Mesenchymal stem cell (in vitro differentiated cells and primary cell): ENCODE measurements at regions not wholly inside any gene's neighbourhood (a gene's known extent, or its start where the extent isn't known, plus 50 kb on each side); places are given as distances from the start of the nearest gene placed in this dataset.
A peak's percentile ranks its signal among the peaks of the same experiment; 100 is the strongest.

Source experiments
- DNase-seq: peaks from one replicate; pipeline ENCODE4 v3.0.0-alpha.2; 2013
- H2AFZ ChIP-seq: one replicate; pipeline ENCODE4 v1.6.1; 2013; ENCODE audit warnings: low read depth, mild to moderate bottlenecking, control low read depth, inconsistent platforms, low read length, moderate library complexity
- H2AK5ac ChIP-seq: 2 replicates; pipeline ENCODE4 v1.6.1; 2013; ENCODE audit warnings: low read length, moderate library complexity, mild to moderate bottlenecking, inconsistent platforms; ENCODE audit not compliant: severe bottlenecking
- H2BK120ac ChIP-seq: one replicate; pipeline ENCODE4 v1.6.1; 2013; ENCODE audit warnings: low read depth, mild to moderate bottlenecking, inconsistent platforms, low read length, moderate library complexity
- H2BK12ac ChIP-seq, 2 experiments: one replicate each; pipeline ENCODE4 v1.6.1; 2013; ENCODE audit warnings: inconsistent platforms in 2 of 2, low read length in 2 of 2, mild to moderate bottlenecking in 2 of 2, moderate library complexity in 2 of 2, control low read depth in 1 of 2
- H2BK15ac ChIP-seq: one replicate; pipeline ENCODE4 v1.6.1; 2013; ENCODE audit warnings: mild to moderate bottlenecking, low read depth, inconsistent platforms; ENCODE audit not compliant: poor library complexity, severe bottlenecking
- H2BK5ac ChIP-seq: 2 replicates; pipeline ENCODE4 v1.6.1; 2013; ENCODE audit warnings: low read depth, mild to moderate bottlenecking, low read length, control low read depth, inconsistent platforms; ENCODE audit not compliant: poor library complexity, severe bottlenecking
- H3K14ac ChIP-seq, 2 experiments: one replicate each; pipeline ENCODE4 v1.6.1; 2013; ENCODE audit warnings: inconsistent platforms in 2 of 2, low read length in 2 of 2, control low read depth in 1 of 2, mild to moderate bottlenecking in 1 of 2, moderate library complexity in 1 of 2
- H3K18ac ChIP-seq, 2 experiments: one replicate each; pipeline ENCODE4 v1.6.1; 2013; ENCODE audit warnings: inconsistent platforms in 2 of 2, low read length in 2 of 2, control low read depth in 1 of 2, low read depth in 1 of 2, mild to moderate bottlenecking in 1 of 2
- H3K23ac ChIP-seq, 2 experiments: one replicate each; pipeline ENCODE4 v1.6.1; 2013; ENCODE audit warnings: inconsistent platforms in 2 of 2, low read length in 2 of 2, mild to moderate bottlenecking in 2 of 2, moderate library complexity in 2 of 2, control low read depth in 1 of 2
- H3K27ac ChIP-seq: 2 replicates; pipeline ENCODE4 v1.5.1; 2013; ENCODE audit warnings: mild to moderate bottlenecking, moderate library complexity, low read length, control low read depth, inconsistent platforms; ENCODE audit not compliant: poor library complexity, severe bottlenecking
- H3K27me3 ChIP-seq, 2 experiments: 2 replicates each; pipeline versions ENCODE4 v1.6.1 to v1.7.0; 2013; ENCODE audit warnings: low read length in 2 of 2, mild to moderate bottlenecking in 2 of 2, moderate library complexity in 2 of 2, control low read depth in 1 of 2, inconsistent platforms in 1 of 2; ENCODE audit not compliant: control insufficient read depth in 1 of 2, insufficient read depth in 1 of 2
- H3K36me3 ChIP-seq, 2 experiments: 2 replicates each; pipeline versions ENCODE4 v1.6.1 to v1.7.0; 2013; ENCODE audit warnings: low read length in 2 of 2, control low read depth in 1 of 2, inconsistent platforms in 1 of 2, low read depth in 1 of 2, mild to moderate bottlenecking in 1 of 2; ENCODE audit not compliant: insufficient read depth in 2 of 2, control insufficient read depth in 1 of 2
- H3K4ac ChIP-seq, 2 experiments: one replicate each; pipeline ENCODE4 v1.6.1; 2013; ENCODE audit warnings: inconsistent platforms in 2 of 2, low read length in 2 of 2, mild to moderate bottlenecking in 2 of 2, moderate library complexity in 2 of 2, control low read depth in 1 of 2, low read depth in 1 of 2
- H3K4me1 ChIP-seq: 2 replicates; pipeline ENCODE4 v1.6.1; 2013; ENCODE audit warnings: low read depth, low read length, control low read depth; ENCODE audit not compliant: control insufficient read depth, insufficient read depth
- H3K4me2 ChIP-seq: 2 replicates; pipeline ENCODE4 v1.6.1; 2013; ENCODE audit warnings: low read length, mild to moderate bottlenecking, inconsistent platforms; ENCODE audit not compliant: poor library complexity, severe bottlenecking
- H3K4me3 ChIP-seq, 2 experiments: 2 replicates each; pipeline versions ENCODE4 v1.5.1 to v1.7.0; 2013; ENCODE audit warnings: low read length in 2 of 2, mild to moderate bottlenecking in 2 of 2, control low read depth in 1 of 2, low read depth in 1 of 2; ENCODE audit not compliant: insufficient read depth in 1 of 2
- H3K79me1 ChIP-seq: replicated peaks from 2 replicates; pipeline ENCODE4 v1.6.1; 2013; ENCODE audit warnings: mild to moderate bottlenecking, control low read depth, low read length, inconsistent platforms; ENCODE audit not compliant: poor library complexity, severe bottlenecking
- H3K9ac ChIP-seq: 2 replicates; pipeline ENCODE4 v1.7.0; 2013; ENCODE audit warnings: mild to moderate bottlenecking, low read length, moderate library complexity
- H3K9me3 ChIP-seq: 2 replicates; pipeline ENCODE4 v1.7.0; 2013; ENCODE audit warnings: mild to moderate bottlenecking, low read length; ENCODE audit not compliant: control insufficient read depth
- H4K8ac ChIP-seq: one replicate; pipeline ENCODE4 v1.6.1; 2013; ENCODE audit warnings: inconsistent platforms, mild to moderate bottlenecking, low read length, moderate library complexity
- H4K91ac ChIP-seq: one replicate; pipeline ENCODE4 v1.6.1; 2013; ENCODE audit warnings: mild to moderate bottlenecking, low read length, inconsistent platforms
- WGBS: methylation state at CpG from one replicate; pipeline ENCODE4 v1.1.7; 2013; ENCODE audit warnings: mixed read lengths; 5-methylcytosine and 5-hydroxymethylcytosine counted together

- Histone ChIP-seq H3K4ac (no peak overlapping the region), H3K23ac (no peak overlapping the region), H3K9me3 (no peaks in the 10 kb centered on the region), H3K27ac (no peak overlapping the region), H3K4me2 (no peak overlapping the region), H2BK15ac (no peak overlapping the region), H3K9ac (no peak overlapping the region), H2BK120ac (no peak overlapping the region), H3K4me1 (no peaks in the 10 kb centered on the region), H2AFZ (no peak overlapping the region), H3K4me3 (no peak overlapping the region), H3K18ac (no peak overlapping the region), H3K14ac (no peak overlapping the region), H4K8ac (no peak overlapping the region), H2BK5ac (no peak overlapping the region), H2BK12ac (no peak overlapping the region), H2AK5ac (no peak overlapping the region), H3K27me3 (no peaks in the 10 kb centered on the region), H3K79me1 (no peaks in the 10 kb centered on the region), H3K36me3 (no peaks in the 10 kb centered on the region), H4K91ac (no peak overlapping the region)
- 100% methylated on average over 1 of the region's 4 CpGs for WGBS
- DNase-seq = no peak
Observed at GRCh38 chr6:18613319-18613925, 226.3 kb downstream of the RNF144B start.

- Histone ChIP-seq H3K4ac (no peak overlapping the region), H3K27me3 (no peaks in the 10 kb centered on the region), H3K9me3 (no peaks in the 10 kb centered on the region), H3K79me1 (no peaks in the 10 kb centered on the region), H2BK120ac (no peak overlapping the region), H3K4me2 (no peak overlapping the region), H2AFZ (no peak overlapping the region), H3K27ac (no peak overlapping the region), H3K23ac (no peak overlapping the region), H4K8ac (no peak overlapping the region), H2BK15ac (no peak overlapping the region), H3K14ac (no peak overlapping the region), H3K4me3 (no peak overlapping the region), H4K91ac (no peak overlapping the region), H2AK5ac (no peak overlapping the region), H2BK5ac (no peak overlapping the region), H3K9ac (no peak overlapping the region), H3K36me3 (no peaks in the 10 kb centered on the region), H2BK12ac (no peak overlapping the region), H3K4me1 (no peaks in the 10 kb centered on the region), H3K18ac (no peak overlapping the region)
- WGBS = 85% methylated on average over 2 of the region's 3 CpGs
- no peak for DNase-seq
Observed at GRCh38 chr6:18629571-18629970, 242.4 kb downstream of the RNF144B start.

GRCh38 chr6:18632670-18633410 is 245.7 kb downstream of the RNF144B start:
- no peak overlapping the region for H3K18ac ChIP-seq
- H3K14ac ChIP-seq = no peak overlapping the region
- no peak overlapping the region for H2BK15ac ChIP-seq
- H3K4ac ChIP-seq = no peak overlapping the region
- H4K91ac ChIP-seq = no peak overlapping the region
- no peaks in the 10 kb centered on the region for H3K79me1 ChIP-seq
- no peaks in the 10 kb centered on the region for H3K27me3 ChIP-seq
- no peak overlapping the region for H3K4me2 ChIP-seq
- DNase-seq = peak; percentile 54
- H3K36me3 ChIP-seq = no peaks in the 10 kb centered on the region
- no peaks in the 10 kb centered on the region for H3K4me1 ChIP-seq
- no peak overlapping the region for H2AK5ac ChIP-seq
- no peak overlapping the region for H2BK120ac ChIP-seq
- H2AFZ ChIP-seq = no peak overlapping the region
- no peak overlapping the region for H3K27ac ChIP-seq
- no peak overlapping the region for H2BK5ac ChIP-seq
- H2BK12ac ChIP-seq = no peak overlapping the region
- H3K9me3 ChIP-seq = no peaks in the 10 kb centered on the region
- no peak overlapping the region for H3K9ac ChIP-seq
- no peak overlapping the region for H3K4me3 ChIP-seq
- no peak overlapping the region for H3K23ac ChIP-seq
- H4K8ac ChIP-seq = no peak overlapping the region
- WGBS = 50% methylated on average over 4 of the region's 4 CpGs

- Histone ChIP-seq H2AK5ac (no peak overlapping the region), H2BK5ac (no peak overlapping the region), H2AFZ (no peak overlapping the region), H2BK12ac (no peak overlapping the region), H3K4me1 (no peaks in the 10 kb centered on the region), H3K14ac (no peak overlapping the region), H3K79me1 (no peaks in the 10 kb centered on the region), H3K18ac (no peak overlapping the region), H4K8ac (no peak overlapping the region), H2BK15ac (no peak overlapping the region), H3K4ac (no peak overlapping the region), H2BK120ac (no peak overlapping the region), H3K4me3 (no peak overlapping the region), H3K9ac (no peak overlapping the region), H4K91ac (no peak overlapping the region), H3K27ac (no peak overlapping the region), H3K4me2 (no peak overlapping the region), H3K23ac (no peak overlapping the region), H3K36me3 (no peaks in the 10 kb centered on the region), H3K9me3 (no peaks in the 10 kb centered on the region), H3K27me3 (no peaks in the 10 kb centered on the region)
- no peak for DNase-seq
- 96% methylated on average over 5 of the region's 6 CpGs for WGBS
Observed at GRCh38 chr6:18634912-18635311, 247.8 kb downstream of the RNF144B start.
